SU-DHL-6 (cell line): ENCODE measurements at regions not wholly inside any gene's neighbourhood (a gene's known extent, or its start where the extent isn't known, plus 50 kb on each side); places are given as distances from the start of the nearest gene placed in this dataset.

Experiments
- H2AFZ ChIP-seq: fragments of 200-600 bp; sonication (generic); 2 replicates; pipeline ENCODE4 v1.6.1; 2014; ENCODE audit warnings: low read depth, mild to moderate bottlenecking, moderate library complexity, mixed read lengths, antibody characterized with exemption, low read length; ENCODE audit not compliant: severe bottlenecking
- H3F3A ChIP-seq: fragments of 200-600 bp; shearing (Covaris generic); 2 replicates; pipeline ENCODE4 v1.6.0; 2016; ENCODE audit warnings: antibody characterized with exemption, mild to moderate bottlenecking; ENCODE audit not compliant: insufficient read depth
- H3K27ac ChIP-seq: fragments of 200-600 bp; sonication (generic); 2 replicates; pipeline ENCODE4 v1.5.1; 2016; ENCODE audit warnings: low read depth, mild to moderate bottlenecking, low read length, moderate library complexity, mixed read lengths
- H3K27me3 ChIP-seq: fragments of 200-600 bp; sonication (generic), shearing (Covaris generic); 2 replicates; pipeline ENCODE4 v1.6.0; 2014; ENCODE audit warnings: mild to moderate bottlenecking, low read length
- H3K36me3 ChIP-seq: fragments of 200-600 bp; sonication (generic); 2 replicates; pipeline ENCODE4 v1.6.1; 2014; ENCODE audit warnings: mild to moderate bottlenecking, low read length, mixed read lengths
- H3K4me2 ChIP-seq: fragments of 300-600, 200-600 bp; shearing (Covaris generic), sonication (generic); 2 replicates; pipeline ENCODE4 v1.6.0; 2014; ENCODE audit warnings: low read length, low read depth, mild to moderate bottlenecking; ENCODE audit not compliant: poor library complexity, severe bottlenecking
- H3K4me3 ChIP-seq: fragments of 200-600 bp; sonication (generic); 2 replicates; pipeline ENCODE4 v1.5.1; 2014; ENCODE audit warnings: antibody characterized with exemption, low read length, mild to moderate bottlenecking, mixed read lengths; ENCODE audit not compliant: insufficient read depth, poor library complexity, severe bottlenecking
- H3K79me2 ChIP-seq: fragments of 200-600 bp; sonication (generic); 2 replicates; pipeline ENCODE4 v1.6.1; 2014; ENCODE audit warnings: mild to moderate bottlenecking, low read length, moderate library complexity; ENCODE audit not compliant: insufficient read depth
- H3K9ac ChIP-seq: fragments of 200-600 bp; sonication (generic); 2 replicates; pipeline ENCODE4 v1.7.0; 2014; ENCODE audit warnings: mild to moderate bottlenecking, low read length
- H3K9me2 ChIP-seq: fragments of 200-600 bp; sonication (generic); replicated peaks from 2 replicates; pipeline ENCODE4 v1.6.1; 2014; ENCODE audit warnings: low read length; ENCODE audit not compliant: insufficient read depth
- H3K9me3 ChIP-seq: fragments of 200-600 bp; sonication (generic); 2 replicates; pipeline ENCODE4 v1.6.1; 2014; ENCODE audit warnings: low read length, mixed read lengths; ENCODE audit not compliant: insufficient read depth
- H4K20me1 ChIP-seq: fragments of 200-600 bp; sonication (generic); 2 replicates; pipeline ENCODE4 v1.6.1; 2014; ENCODE audit warnings: low read depth, mild to moderate bottlenecking, antibody characterized with exemption, low read length, moderate library complexity, mixed read lengths
- EZH2phosphoT487 ChIP-seq: fragments of 200-600 bp; sonication (generic), shearing (Covaris generic); conservative IDR thresholded peaks from 2 replicates; pipeline ENCODE4 v1.6.1; 2018; ENCODE audit warnings: mild to moderate bottlenecking, antibody characterized with exemption, low read length, moderate library complexity, mixed read lengths
- TF ChIP-seq, protein P1 (sequence below): fragments of 200-600 bp; sonication (generic); IDR thresholded peaks from one replicate; pipeline ENCODE4 v1.5.1; 2017; ENCODE audit warnings: antibody characterized with exemption, mild to moderate bottlenecking, low read length, moderate library complexity; ENCODE audit not compliant: insufficient read depth, poor library complexity, severe bottlenecking

DNA sequence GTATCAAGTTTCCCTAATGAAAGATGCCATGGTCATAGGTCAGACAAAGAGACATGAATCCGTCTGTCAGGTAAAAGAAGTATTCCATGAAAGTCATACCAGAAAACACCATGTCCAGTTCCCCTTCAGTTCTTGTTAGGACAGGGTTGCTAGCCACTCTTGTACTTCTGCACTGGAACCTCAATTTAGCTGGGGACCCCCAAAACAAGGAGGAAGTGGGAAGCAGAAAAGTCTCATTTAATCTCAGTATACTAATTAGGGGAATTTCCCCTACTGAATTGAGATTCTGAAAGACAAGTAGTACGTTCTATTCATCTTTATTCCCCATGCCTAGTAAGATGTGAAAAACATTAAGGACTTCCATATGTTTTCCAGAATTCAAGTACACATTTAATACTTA lies 1289.9 kb upstream of the B3GALT2 start:
- Histone ChIP-seq H3K36me3 (0 out of 2 replicates have a peak, but pooled peaks cover 5% of the 10 kb centered on the region), H3F3A (no peaks in the 10 kb centered on the region), H3K9me2 (no peaks in the 10 kb centered on the region), H2AFZ (peak overlapping the region; percentile 36), H3K27ac (no peak overlapping the region), H3K79me2 (no peaks in the 10 kb centered on the region), H3K9me3 (no peaks in the 10 kb centered on the region), H3K9ac (no peak overlapping the region), H3K4me3 (no peak overlapping the region), H3K27me3 (no peaks in the 10 kb centered on the region), H3K4me2 (no peak overlapping the region), H4K20me1 (no peaks in the 10 kb centered on the region)
- TF ChIP-seq, protein P1, sequence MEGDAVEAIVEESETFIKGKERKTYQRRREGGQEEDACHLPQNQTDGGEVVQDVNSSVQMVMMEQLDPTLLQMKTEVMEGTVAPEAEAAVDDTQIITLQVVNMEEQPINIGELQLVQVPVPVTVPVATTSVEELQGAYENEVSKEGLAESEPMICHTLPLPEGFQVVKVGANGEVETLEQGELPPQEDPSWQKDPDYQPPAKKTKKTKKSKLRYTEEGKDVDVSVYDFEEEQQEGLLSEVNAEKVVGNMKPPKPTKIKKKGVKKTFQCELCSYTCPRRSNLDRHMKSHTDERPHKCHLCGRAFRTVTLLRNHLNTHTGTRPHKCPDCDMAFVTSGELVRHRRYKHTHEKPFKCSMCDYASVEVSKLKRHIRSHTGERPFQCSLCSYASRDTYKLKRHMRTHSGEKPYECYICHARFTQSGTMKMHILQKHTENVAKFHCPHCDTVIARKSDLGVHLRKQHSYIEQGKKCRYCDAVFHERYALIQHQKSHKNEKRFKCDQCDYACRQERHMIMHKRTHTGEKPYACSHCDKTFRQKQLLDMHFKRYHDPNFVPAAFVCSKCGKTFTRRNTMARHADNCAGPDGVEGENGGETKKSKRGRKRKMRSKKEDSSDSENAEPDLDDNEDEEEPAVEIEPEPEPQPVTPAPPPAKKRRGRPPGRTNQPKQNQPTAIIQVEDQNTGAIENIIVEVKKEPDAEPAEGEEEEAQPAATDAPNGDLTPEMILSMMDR: no peak
- no peak for TF ChIP-seq EZH2phosphoT487

DNA sequence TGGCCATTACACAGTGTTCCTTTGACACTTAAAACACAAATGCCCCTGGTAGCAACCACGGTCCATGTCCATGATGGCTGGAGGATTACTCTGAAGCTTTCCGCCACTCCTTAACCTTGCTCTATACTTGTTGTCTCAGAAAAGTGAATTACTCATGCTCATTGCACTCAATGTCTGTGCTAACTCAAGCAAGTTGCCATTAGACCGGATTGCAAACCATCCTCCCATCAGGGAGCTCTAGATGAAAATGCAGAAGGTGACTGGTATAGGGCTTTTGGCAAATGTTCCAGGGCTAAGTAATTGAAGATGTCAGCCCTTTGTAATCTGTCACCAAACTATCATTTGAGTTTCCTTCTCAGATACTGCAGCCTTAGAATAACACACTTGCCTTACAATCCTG lies 1288.3 kb upstream of the B3GALT2 start:
- Histone ChIP-seq H3K36me3 (no peaks in the 10 kb centered on the region), H3K9me3 (no peaks in the 10 kb centered on the region), H3K27ac (no peak overlapping the region), H3K9me2 (no peaks in the 10 kb centered on the region), H3K9ac (no peak overlapping the region), H3K27me3 (no peaks in the 10 kb centered on the region), H3K4me3 (no peak overlapping the region), H4K20me1 (no peaks in the 10 kb centered on the region), H2AFZ (no peak overlapping the region), H3K79me2 (no peaks in the 10 kb centered on the region), H3K4me2 (no peak overlapping the region), H3F3A (no peaks in the 10 kb centered on the region)
- TF ChIP-seq, protein P1: no peak

DNA sequence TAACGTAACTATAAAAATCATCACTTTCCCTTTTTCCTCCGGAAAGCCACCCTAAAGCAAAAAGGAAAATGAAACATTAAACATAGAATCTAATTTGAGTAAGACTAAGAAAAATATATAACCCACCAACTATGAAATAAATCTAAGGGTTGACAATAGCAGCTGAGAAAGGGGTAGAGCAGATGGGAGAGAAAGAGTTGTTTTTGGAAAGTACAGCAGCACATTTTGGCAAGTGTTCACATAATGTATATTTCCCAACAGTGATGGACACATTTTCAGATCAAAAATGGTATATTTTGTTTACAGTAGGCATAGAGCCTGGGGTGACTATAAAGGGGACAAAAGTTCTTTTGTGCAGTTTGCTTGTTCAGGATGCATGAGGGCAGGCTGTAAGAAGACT lies 1287.4 kb upstream of the B3GALT2 start:
- H3K79me2 ChIP-seq: no peaks in the 10 kb centered on the region
- H3F3A ChIP-seq: no peaks in the 10 kb centered on the region
- H3K9ac ChIP-seq: no peak overlapping the region
- TF ChIP-seq, protein P1: no peak
- no peak for TF ChIP-seq EZH2phosphoT487
- no peak overlapping the region for H3K4me2 ChIP-seq
- no peak overlapping the region for H3K4me3 ChIP-seq
- H3K27ac ChIP-seq: no peak overlapping the region
- H3K9me3 ChIP-seq: no peaks in the 10 kb centered on the region
- H3K36me3 ChIP-seq: no peaks in the 10 kb centered on the region
- no peaks in the 10 kb centered on the region for H4K20me1 ChIP-seq
- no peak overlapping the region for H2AFZ ChIP-seq
- no peaks in the 10 kb centered on the region for H3K9me2 ChIP-seq
- H3K27me3 ChIP-seq: no peaks in the 10 kb centered on the region

DNA sequence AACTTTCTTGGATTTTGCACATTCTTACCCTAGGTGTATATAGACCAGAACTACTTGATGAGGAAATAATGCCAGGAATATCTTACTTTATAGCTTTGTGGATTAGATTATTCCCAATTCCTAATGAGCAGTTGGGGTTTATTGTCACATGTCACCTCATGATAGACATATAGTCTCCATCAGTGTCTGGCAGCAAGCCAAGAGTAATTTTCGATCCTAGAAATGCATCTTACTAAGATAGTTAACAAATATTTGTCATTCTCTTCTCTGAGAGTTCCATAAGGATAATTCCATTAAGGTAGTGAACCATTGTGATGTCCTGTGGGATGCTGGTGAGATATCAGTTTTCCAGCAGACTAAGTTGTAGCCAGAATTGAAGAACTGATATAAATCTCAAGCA lies 1282.9 kb upstream of the B3GALT2 start:
- Histone ChIP-seq H4K20me1 (no peaks in the 10 kb centered on the region), H3K9me3 (no peaks in the 10 kb centered on the region), H3F3A (no peaks in the 10 kb centered on the region), H2AFZ (peak overlapping the region; percentile 49), H3K79me2 (no peaks in the 10 kb centered on the region), H3K9me2 (no peaks in the 10 kb centered on the region), H3K27me3 (no peaks in the 10 kb centered on the region), H3K9ac (no peak overlapping the region), H3K27ac (no peak overlapping the region), H3K4me3 (no peak overlapping the region), H3K4me2 (no peak overlapping the region), H3K36me3 (no peaks in the 10 kb centered on the region)
- TF ChIP-seq EZH2phosphoT487: no peak
- TF ChIP-seq, protein P1: no peak
